ENCODE measurements at regions not wholly inside any gene's neighbourhood (a gene's known extent, or its start where the extent isn't known, plus 50 kb on each side); places are given as distances from the start of the nearest gene placed in this dataset.

DNA sequence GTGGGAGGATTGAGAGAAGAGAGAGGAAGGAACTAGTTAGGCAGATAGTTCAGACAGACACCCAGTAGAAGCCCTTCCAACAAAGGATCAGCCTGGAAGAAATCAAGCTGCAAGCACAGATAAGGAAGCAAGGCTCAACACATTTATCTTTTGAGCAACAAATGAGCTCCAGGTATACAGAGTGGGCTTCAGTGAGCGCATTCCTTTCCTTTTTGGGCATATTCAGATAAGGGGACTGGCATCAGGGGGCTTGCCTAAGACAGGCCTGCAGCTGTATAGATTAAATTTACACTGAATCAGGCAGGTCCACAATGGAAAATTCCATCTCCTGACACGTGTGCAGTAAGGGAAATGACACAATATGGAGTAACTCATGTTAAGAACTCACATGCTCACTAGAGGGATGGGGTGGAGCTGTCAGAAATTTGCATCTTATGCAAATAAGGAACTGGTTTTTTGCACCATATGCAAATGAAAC is 147.2 kb downstream of the AKR1D1 start:
- no peak for TF ChIP-seq POLR2A (IDR thresholded peaks at IDR 0.05)
- TF ChIP-seq, protein P1, sequence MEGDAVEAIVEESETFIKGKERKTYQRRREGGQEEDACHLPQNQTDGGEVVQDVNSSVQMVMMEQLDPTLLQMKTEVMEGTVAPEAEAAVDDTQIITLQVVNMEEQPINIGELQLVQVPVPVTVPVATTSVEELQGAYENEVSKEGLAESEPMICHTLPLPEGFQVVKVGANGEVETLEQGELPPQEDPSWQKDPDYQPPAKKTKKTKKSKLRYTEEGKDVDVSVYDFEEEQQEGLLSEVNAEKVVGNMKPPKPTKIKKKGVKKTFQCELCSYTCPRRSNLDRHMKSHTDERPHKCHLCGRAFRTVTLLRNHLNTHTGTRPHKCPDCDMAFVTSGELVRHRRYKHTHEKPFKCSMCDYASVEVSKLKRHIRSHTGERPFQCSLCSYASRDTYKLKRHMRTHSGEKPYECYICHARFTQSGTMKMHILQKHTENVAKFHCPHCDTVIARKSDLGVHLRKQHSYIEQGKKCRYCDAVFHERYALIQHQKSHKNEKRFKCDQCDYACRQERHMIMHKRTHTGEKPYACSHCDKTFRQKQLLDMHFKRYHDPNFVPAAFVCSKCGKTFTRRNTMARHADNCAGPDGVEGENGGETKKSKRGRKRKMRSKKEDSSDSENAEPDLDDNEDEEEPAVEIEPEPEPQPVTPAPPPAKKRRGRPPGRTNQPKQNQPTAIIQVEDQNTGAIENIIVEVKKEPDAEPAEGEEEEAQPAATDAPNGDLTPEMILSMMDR (IDR thresholded peaks at IDR 0.05): no peak
